Endodermal cell (in vitro differentiated cells): ENCODE measurements at regions not wholly inside any gene's neighbourhood (a gene's known extent, or its start where the extent isn't known, plus 50 kb on each side); places are given as distances from the start of the nearest gene placed in this dataset.

Experiments
- DNase-seq: peaks from one replicate; pipeline ENCODE4 v3.0.0-alpha.2; 2017
- H3K27ac ChIP-seq: 2 replicates; pipeline ENCODE4 v1.5.1; 2013; ENCODE audit warnings: mild to moderate bottlenecking, low read depth, low read length, moderate library complexity
- H3K27me3 ChIP-seq: 2 replicates; pipeline ENCODE4 v1.6.1; 2013; ENCODE audit warnings: mild to moderate bottlenecking, low read length, moderate library complexity; ENCODE audit not compliant: insufficient read depth, control insufficient read depth, poor library complexity, severe bottlenecking
- H3K36me3 ChIP-seq: 2 replicates; pipeline ENCODE4 v1.7.0; 2013; ENCODE audit warnings: mild to moderate bottlenecking, low read length, moderate library complexity; ENCODE audit not compliant: control insufficient read depth, insufficient read depth
- H3K4me1 ChIP-seq: one replicate; pipeline ENCODE4 v1.7.0; 2013; ENCODE audit warnings: low read length; ENCODE audit not compliant: control insufficient read depth, insufficient read depth
- H3K4me3 ChIP-seq: 2 replicates; pipeline ENCODE4 v1.5.1; 2013; ENCODE audit warnings: mild to moderate bottlenecking, low read length, moderate library complexity
- H3K9ac ChIP-seq: 2 replicates; pipeline ENCODE4 v1.6.1; 2013; ENCODE audit warnings: mild to moderate bottlenecking, low read length, moderate library complexity; ENCODE audit not compliant: poor library complexity, severe bottlenecking; ENCODE audit errors: extremely low read depth
- H3K9me3 ChIP-seq: 2 replicates; pipeline ENCODE4 v1.6.1; 2013; ENCODE audit warnings: mild to moderate bottlenecking, low read length, moderate library complexity; ENCODE audit not compliant: control insufficient read depth
- H3K27ac Mint-ChIP-seq: 2 replicates; pipeline ENCODE4 v1.8.0; 2020; ENCODE audit warnings: mixed read lengths
- H3K27me3 Mint-ChIP-seq: 2 replicates; pipeline ENCODE4 v1.8.0; 2021; ENCODE audit warnings: mild to moderate bottlenecking, mixed read lengths; ENCODE audit not compliant: insufficient read depth
- H3K36me3 Mint-ChIP-seq: 2 replicates; pipeline ENCODE4 v1.8.0; 2020; ENCODE audit warnings: low read depth, mixed read lengths
- H3K4me1 Mint-ChIP-seq: 2 replicates; pipeline ENCODE4 v1.8.0; 2020; ENCODE audit warnings: mixed read lengths
- H3K4me3 Mint-ChIP-seq: 2 replicates; pipeline ENCODE4 v1.8.0; 2020; ENCODE audit warnings: mild to moderate bottlenecking, moderate library complexity, mixed read lengths
- H3K9me3 Mint-ChIP-seq: 2 replicates; pipeline ENCODE4 v1.8.0; 2020; ENCODE audit warnings: mild to moderate bottlenecking, mixed read lengths
- WGBS, 2 experiments: methylation state at CpG; one replicate each; pipeline versions ENCODE4 v1.1.5 to v1.1.7; 2013; ENCODE audit warnings: missing lambda C conversion rate in 2 of 2, mixed read lengths in 1 of 2; ENCODE audit not compliant: insufficient coverage in 1 of 2, insufficient read length in 1 of 2; 5-methylcytosine and 5-hydroxymethylcytosine counted together
- TF ChIP-seq, protein P1 (sequence below): fragments of 200-600 bp; sonication (generic); conservative IDR thresholded peaks from 2 replicates; pipeline ENCODE4 v1.5.0; 2021; ENCODE audit warnings: antibody characterized with exemption, mild to moderate bottlenecking

DNA sequence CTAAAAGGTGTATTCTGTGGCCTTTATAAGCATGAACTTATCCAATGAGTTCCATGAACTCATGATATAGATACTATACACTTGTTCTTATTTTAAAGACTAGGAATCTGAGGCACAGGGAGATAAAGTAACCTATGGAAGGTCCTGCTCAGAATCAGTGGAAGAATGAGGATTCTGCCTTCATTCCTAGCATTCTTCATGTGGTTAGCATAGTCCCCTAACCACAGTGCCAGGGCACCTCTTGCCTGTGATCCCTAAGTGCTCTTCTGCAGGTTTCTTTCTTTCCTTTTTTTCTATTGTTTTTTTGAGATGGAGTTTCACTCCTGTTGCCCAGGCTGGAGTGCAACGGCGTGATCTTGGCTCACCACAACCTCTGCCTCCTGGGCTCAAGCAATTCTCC is 174.1 kb downstream of the C9orf152 start:
- no peaks in the 10 kb centered on the region for H3K36me3 ChIP-seq
- H3K4me3 Mint-ChIP-seq: no peak overlapping the region
- WGBS, 2 experiments: 70 to 93% methylated on average over 2 of the region's 2 CpGs
- no peak overlapping the region for H3K27ac Mint-ChIP-seq
- DNase-seq: no peak
- H3K9ac ChIP-seq: no peak overlapping the region
- peaks cover 6% of the 10 kb centered on the region for H3K4me1 Mint-ChIP-seq
- H3K36me3 Mint-ChIP-seq: no peaks in the 10 kb centered on the region
- H3K27me3 Mint-ChIP-seq: no peaks in the 10 kb centered on the region
- no peaks in the 10 kb centered on the region for H3K9me3 Mint-ChIP-seq
- no peak overlapping the region for H3K4me3 ChIP-seq
- no peaks in the 10 kb centered on the region for H3K4me1 ChIP-seq
- no peaks in the 10 kb centered on the region for H3K27me3 ChIP-seq
- H3K9me3 ChIP-seq: no peaks in the 10 kb centered on the region
- TF ChIP-seq, protein P1, sequence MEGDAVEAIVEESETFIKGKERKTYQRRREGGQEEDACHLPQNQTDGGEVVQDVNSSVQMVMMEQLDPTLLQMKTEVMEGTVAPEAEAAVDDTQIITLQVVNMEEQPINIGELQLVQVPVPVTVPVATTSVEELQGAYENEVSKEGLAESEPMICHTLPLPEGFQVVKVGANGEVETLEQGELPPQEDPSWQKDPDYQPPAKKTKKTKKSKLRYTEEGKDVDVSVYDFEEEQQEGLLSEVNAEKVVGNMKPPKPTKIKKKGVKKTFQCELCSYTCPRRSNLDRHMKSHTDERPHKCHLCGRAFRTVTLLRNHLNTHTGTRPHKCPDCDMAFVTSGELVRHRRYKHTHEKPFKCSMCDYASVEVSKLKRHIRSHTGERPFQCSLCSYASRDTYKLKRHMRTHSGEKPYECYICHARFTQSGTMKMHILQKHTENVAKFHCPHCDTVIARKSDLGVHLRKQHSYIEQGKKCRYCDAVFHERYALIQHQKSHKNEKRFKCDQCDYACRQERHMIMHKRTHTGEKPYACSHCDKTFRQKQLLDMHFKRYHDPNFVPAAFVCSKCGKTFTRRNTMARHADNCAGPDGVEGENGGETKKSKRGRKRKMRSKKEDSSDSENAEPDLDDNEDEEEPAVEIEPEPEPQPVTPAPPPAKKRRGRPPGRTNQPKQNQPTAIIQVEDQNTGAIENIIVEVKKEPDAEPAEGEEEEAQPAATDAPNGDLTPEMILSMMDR: no peak
- no peak overlapping the region for H3K27ac ChIP-seq

DNA sequence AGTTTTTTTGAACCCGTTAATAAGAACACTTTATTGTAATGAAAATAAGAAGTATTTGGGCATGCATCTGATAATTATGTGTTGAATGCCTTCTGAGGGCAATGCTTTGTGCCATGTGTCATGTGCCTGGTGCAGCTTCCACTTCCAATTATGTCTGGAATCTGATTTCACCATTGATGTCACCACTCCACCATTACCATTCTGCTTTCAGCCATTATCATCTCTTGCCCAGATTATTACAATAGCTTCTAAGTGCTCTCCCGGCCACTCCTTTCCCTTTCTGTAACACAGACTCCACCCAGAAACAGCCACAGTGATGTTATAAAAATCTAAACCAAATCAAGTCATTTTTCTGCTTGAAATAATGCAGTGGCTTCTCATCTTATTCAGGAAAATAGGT is 171.7 kb downstream of the C9orf152 start:
- no peak overlapping the region for H3K4me3 Mint-ChIP-seq
- H3K36me3 ChIP-seq: no peaks in the 10 kb centered on the region
- H3K27ac ChIP-seq: no peak overlapping the region
- no peaks in the 10 kb centered on the region for H3K4me1 ChIP-seq
- H3K9ac ChIP-seq: no peak overlapping the region
- no peaks in the 10 kb centered on the region for H3K9me3 Mint-ChIP-seq
- no peaks in the 10 kb centered on the region for H3K9me3 ChIP-seq
- H3K27ac Mint-ChIP-seq: no peak overlapping the region
- H3K36me3 Mint-ChIP-seq: no peaks in the 10 kb centered on the region
- no peaks in the 10 kb centered on the region for H3K27me3 ChIP-seq
- H3K4me3 ChIP-seq: no peak overlapping the region
- H3K27me3 Mint-ChIP-seq: no peaks in the 10 kb centered on the region
- no peak for DNase-seq
- 80 to 90% methylated on average over 1 to 2 of the region's 2 CpGs for WGBS, 2 experiments
- no peaks in the 10 kb centered on the region for H3K4me1 Mint-ChIP-seq
- TF ChIP-seq, protein P1: no peak

DNA sequence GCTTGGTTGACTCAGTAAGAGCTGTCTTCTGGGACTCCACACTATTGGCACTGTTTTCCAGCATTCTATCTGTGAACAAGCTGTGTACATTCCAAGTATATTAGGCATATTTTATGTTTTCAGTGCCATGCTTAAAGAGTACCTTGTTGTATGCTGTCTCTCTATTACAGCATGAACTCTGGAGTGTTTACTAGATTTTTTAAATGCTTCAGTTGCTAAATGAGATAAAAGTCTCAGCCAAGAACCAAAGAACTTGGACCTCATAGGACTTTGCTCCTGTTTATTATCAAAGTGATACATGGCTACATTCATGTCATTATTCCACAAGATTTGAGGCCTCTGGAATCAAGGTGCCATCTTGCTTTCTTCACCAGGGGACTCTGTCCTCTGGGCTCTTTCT is 167.2 kb downstream of the C9orf152 start:
- H3K36me3 Mint-ChIP-seq: no peaks in the 10 kb centered on the region
- H3K4me1 ChIP-seq: no peaks in the 10 kb centered on the region
- H3K9me3 ChIP-seq: no peaks in the 10 kb centered on the region
- H3K4me1 Mint-ChIP-seq: no peaks in the 10 kb centered on the region
- no peak overlapping the region for H3K27ac ChIP-seq
- H3K27ac Mint-ChIP-seq: no peak overlapping the region
- H3K9me3 Mint-ChIP-seq: no peaks in the 10 kb centered on the region
- no peak overlapping the region for H3K9ac ChIP-seq
- H3K4me3 ChIP-seq: no peak overlapping the region
- no peaks in the 10 kb centered on the region for H3K27me3 Mint-ChIP-seq
- H3K27me3 ChIP-seq: no peaks in the 10 kb centered on the region
- no peaks in the 10 kb centered on the region for H3K36me3 ChIP-seq
- no peak for DNase-seq
- H3K4me3 Mint-ChIP-seq: no peak overlapping the region
- TF ChIP-seq, protein P1: no peak
